Ishikawa (cell line): ENCODE measurements at regions not wholly inside any gene's neighbourhood (a gene's known extent, or its start where the extent isn't known, plus 50 kb on each side); places are given as distances from the start of the nearest gene placed in this dataset.

Experiments
- CEBPB ChIP-seq: IDR thresholded peaks from 2 replicates; pipeline ENCODE4 v1.6.1; 2012
- CREB1 ChIP-seq: IDR thresholded peaks from 2 replicates; pipeline ENCODE4 v1.6.1; 2012; ENCODE audit warnings: low read depth
- EP300 ChIP-seq: IDR thresholded peaks from 2 replicates; pipeline ENCODE4 v1.6.1; 2012; ENCODE audit warnings: borderline replicate concordance
- TAF1 ChIP-seq: IDR thresholded peaks from 2 replicates; pipeline ENCODE4 v1.6.1; 2012; ENCODE audit warnings: low read depth, mild to moderate bottlenecking
- TEAD4 ChIP-seq: IDR thresholded peaks from 2 replicates; pipeline ENCODE4 v1.6.1; 2012
- YY1 ChIP-seq: IDR thresholded peaks from 2 replicates; pipeline ENCODE4 v1.6.1; 2012; ENCODE audit warnings: low read depth

DNA sequence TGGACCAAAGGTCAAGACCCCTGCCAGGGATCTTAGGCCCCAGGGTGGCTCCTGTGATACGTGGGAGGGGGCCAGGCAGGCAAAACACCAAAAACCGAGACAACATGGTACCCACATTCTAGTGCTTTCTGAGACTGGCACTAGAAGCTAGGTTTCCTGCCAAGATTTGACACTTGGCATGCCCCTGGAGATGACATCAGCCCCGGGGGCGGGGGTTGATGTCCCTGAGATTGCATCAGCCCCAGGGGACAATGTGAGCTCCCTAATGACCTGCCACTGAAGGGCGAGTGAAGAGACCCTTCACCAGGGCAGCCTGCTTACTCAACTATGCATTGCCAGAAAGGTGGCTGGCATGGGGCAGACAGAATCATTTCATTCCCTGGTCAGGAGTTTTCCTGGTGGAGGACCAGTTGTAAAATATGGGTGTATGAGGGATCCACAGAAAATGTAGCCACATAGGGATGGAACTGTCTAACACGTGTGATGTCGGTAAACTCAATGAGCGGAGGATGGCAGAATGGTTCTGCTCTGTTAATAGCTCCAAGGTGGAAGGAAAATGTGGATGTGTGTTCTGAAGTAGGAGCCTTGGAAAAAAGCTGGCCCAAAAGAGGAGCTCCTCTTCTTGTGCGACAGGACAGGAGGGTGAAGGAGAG is 219.7 kb downstream of the UNC5CL start:
- TF ChIP-seq TAF1 (no peak), EP300 (no peak), TEAD4 (no peak), YY1 (no peak), CEBPB (no peak), CREB1 (no peak)
